GM13977 (cell line): ENCODE measurements at regions not wholly inside any gene's neighbourhood (a gene's known extent, or its start where the extent isn't known, plus 50 kb on each side); places are given as distances from the start of the nearest gene placed in this dataset.
A peak's percentile ranks its signal among the peaks of the same experiment; 100 is the strongest.

ENCODE experiments used
- DNase-seq: peaks from one replicate; pipeline ENCODE4 v3.0.0; 2012; ENCODE audit warnings: low spot score
- in situ Hi-C: fragments of 300-500 bp; cut with MboI; formaldehyde crosslinking; loops from one replicate; pipeline ENCODE4 v1.12.0; 2022; ENCODE audit warnings: low sequenced_read_pairs, low pct_unique_long_range_greater_than_20kb, mixed read lengths, inconsistent platforms; ENCODE audit not compliant: unreplicated experiment
- TF ChIP-seq, protein P1 (sequence below): IDR thresholded peaks from 2 replicates; pipeline ENCODE4 v1.5.1; 2012; ENCODE audit warnings: mild to moderate bottlenecking, control low read depth; ENCODE audit not compliant: insufficient read depth; ENCODE audit errors: extremely low read depth, missing control alignments

DNA sequence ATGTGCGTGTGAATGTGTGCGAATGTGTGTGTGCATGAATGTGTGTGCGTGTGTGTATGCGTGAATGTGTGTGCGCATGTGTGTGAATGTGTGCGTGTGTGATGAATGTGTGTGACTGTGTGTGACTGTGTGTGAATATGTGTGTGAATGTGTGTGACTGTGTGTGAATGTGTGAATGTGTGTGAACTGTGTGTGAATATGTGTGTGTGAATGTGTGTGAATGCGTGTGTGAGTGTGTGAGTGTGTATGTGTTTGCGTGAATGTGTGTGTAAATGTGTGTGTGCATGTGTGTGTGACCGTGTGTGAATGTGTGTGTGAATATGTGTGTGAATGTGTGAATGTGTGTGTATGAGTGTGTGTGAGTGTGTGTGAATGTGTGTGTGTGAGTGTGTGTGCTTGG, 1103.8 kb downstream of the TSN start:
- DNase-seq: no peak
- in situ Hi-C loops: no loop called here
- TF ChIP-seq, protein P1, sequence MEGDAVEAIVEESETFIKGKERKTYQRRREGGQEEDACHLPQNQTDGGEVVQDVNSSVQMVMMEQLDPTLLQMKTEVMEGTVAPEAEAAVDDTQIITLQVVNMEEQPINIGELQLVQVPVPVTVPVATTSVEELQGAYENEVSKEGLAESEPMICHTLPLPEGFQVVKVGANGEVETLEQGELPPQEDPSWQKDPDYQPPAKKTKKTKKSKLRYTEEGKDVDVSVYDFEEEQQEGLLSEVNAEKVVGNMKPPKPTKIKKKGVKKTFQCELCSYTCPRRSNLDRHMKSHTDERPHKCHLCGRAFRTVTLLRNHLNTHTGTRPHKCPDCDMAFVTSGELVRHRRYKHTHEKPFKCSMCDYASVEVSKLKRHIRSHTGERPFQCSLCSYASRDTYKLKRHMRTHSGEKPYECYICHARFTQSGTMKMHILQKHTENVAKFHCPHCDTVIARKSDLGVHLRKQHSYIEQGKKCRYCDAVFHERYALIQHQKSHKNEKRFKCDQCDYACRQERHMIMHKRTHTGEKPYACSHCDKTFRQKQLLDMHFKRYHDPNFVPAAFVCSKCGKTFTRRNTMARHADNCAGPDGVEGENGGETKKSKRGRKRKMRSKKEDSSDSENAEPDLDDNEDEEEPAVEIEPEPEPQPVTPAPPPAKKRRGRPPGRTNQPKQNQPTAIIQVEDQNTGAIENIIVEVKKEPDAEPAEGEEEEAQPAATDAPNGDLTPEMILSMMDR: no peak

GRCh38 chr2:122863532-122863931, 1108.1 kb downstream of the TSN start:
- peak; percentile 43 for DNase-seq
- in situ Hi-C loops: no loop called here
- TF ChIP-seq, protein P1: no peak

DNA sequence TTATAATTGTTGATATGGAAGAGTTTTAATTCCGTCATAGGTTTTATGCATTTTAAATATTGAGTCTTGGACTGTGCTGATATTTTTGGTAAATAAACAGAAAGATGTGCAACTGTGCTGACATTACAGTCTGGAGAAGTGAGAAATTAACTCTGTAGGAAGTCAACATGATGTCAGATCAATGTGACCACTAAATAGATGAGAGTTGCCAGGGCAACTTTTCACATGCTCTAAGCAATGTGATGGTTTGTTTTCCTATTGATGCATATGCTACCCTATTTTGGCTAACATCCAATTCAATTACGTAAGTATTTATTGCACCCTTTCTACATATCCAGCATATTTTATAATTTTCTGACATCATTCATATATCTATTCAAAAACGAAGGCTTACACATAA, 1109.3 kb downstream of the TSN start:
- in situ Hi-C loops: no loop called here
- DNase-seq: no peak
- TF ChIP-seq, protein P1: no peak

GRCh38 chr2:122866095-122866494, 1110.6 kb downstream of the TSN start:
- in situ Hi-C loops: no loop called here
- TF ChIP-seq, protein P1: no peak
- DNase-seq: no peak

DNA sequence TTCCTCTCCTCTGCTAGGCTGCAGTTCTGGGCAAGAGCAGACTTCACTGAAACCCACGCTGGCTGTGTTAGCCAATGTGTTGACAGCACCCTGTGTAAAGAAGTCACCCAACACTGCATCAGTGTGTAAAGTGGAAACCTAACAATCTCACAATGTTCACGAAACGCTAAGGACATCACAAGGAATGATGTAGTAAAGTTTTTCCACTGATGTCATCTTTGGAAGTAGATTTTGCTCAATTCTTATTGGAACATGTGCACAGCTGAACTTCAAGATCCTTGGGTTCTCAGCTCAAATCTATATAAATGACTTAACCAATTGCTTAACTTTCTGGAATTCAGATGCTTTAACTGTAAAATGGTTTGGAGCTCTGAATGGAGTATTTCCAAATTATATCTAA, 1112.5 kb downstream of the TSN start:
- in situ Hi-C loops: no loop called here
- no peak for DNase-seq
- TF ChIP-seq, protein P1: no peak

DNA sequence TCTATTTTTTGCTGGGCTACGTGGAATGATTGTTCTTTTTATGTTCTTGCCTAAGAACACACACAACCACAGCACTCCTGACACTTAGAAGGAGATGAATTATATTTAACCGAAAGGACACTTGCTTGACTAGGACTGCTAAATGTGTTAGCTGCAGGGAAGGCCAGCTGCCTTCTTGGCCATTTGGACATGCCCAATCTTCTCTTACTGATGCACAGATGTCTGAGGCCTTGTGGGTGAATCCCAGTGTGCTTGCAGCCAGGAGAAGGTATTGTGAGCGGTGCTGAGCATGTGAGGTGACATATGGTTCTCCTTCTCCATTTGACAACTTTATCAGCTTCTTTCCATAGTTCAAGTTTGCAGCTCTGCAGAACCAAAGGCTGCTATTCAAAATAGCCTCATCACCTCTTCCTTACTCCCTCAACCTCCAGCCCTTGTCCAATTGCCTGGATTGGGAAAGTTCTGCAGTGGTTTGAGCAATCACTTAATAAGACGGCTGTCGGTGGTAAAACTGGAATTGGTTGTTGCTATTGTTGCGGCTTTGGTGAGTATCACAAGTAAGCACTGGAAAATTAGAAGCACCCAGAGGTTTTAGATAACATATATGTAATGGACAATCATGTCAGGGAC, 1113.3 kb downstream of the TSN start:
- in situ Hi-C loops: no loop called here
- no peak for DNase-seq
- TF ChIP-seq, protein P1: no peak

GRCh38 chr2:122873951-122874350, 1118.5 kb downstream of the TSN start:
- DNase-seq: no peak
- in situ Hi-C loops: no loop called here
- TF ChIP-seq, protein P1: no peak
